Ovary (tissue), 7 donors: ENCODE measurements at regions not wholly inside any gene's neighbourhood (a gene's known extent, or its start where the extent isn't known, plus 50 kb on each side); places are given as distances from the start of the nearest gene placed in this dataset.

Source experiments
- DNase-seq, 5 donors: peaks; one replicate each; pipeline ENCODE4 v3.0.0-alpha.2; 2019 to 2020
- H3K27ac ChIP-seq, 2 donors: fragments of 200-600 bp; one replicate each; pipeline versions ENCODE4 v1.5.1 to v1.8.0; 2019 to 2022
- H3K27me3 ChIP-seq: fragments of 200-600 bp; one replicate; pipeline ENCODE4 v1.8.0; 2022
- H3K36me3 ChIP-seq: fragments of 200-600 bp; sonication (generic); one replicate; pipeline ENCODE4 v1.5.1; 2019
- H3K4me1 ChIP-seq: one replicate; pipeline ENCODE4 v1.8.1; 2013; ENCODE audit warnings: mild to moderate bottlenecking, moderate library complexity; ENCODE audit not compliant: insufficient read depth
- H3K4me3 ChIP-seq: fragments of 200-600 bp; sonication (generic); one replicate; pipeline ENCODE4 v1.5.1; 2017
- H3K9me3 ChIP-seq, 2 donors: fragments of 200-600 bp in 1 of 2; sonication (generic) in 1 of 2; one replicate each; pipeline versions ENCODE4 v1.5.1 to v1.8.1; 2013 to 2019; ENCODE audit warnings: mild to moderate bottlenecking in 1 of 2, moderate library complexity in 1 of 2
- EP300 ChIP-seq: sonication (generic); formaldehyde crosslinking; IDR thresholded peaks from one replicate; pipeline ENCODE4 v1.6.1; 2017; ENCODE audit warnings: antibody characterized with exemption
- POLR2A ChIP-seq: fragments of 450-650 bp; IDR thresholded peaks from one replicate; pipeline ENCODE4 v1.6.1; 2017; ENCODE audit warnings: antibody characterized with exemption, mild to moderate bottlenecking, moderate library complexity
- WGBS, 3 donors: extraction: QIAGEN DNeasy Blood & Tissue Kit in 1 of 3; methylation state at CpG; one replicate each; pipeline versions ENCODE4 v1.1.5 to v1.1.7; 2013 to 2017; 5-methylcytosine and 5-hydroxymethylcytosine counted together
- intact Hi-C, 4 donors: fragments of 100-400 bp; cut with DNase I; formaldehyde crosslinking; loops; one replicate each; pipeline versions ENCODE4 v1.11.0 to v1.15.1; 2022 to 2023
- TF ChIP-seq, protein P1 (sequence below), 3 donors: fragments of 450-650 bp in 2 of 3; fragments of 200-600 bp in 1 of 3; IDR thresholded peaks; one replicate each; pipeline versions ENCODE4 v1.5.1 to v1.8.0; 2016 to 2022; ENCODE audit warnings: antibody characterized with exemption in 3 of 3, mild to moderate bottlenecking in 1 of 3
- donor health status: DM: no; HTN: no; CAD: no; lungs with moderate emphysema.
- donor health status: DM: no; HTN: no; CAD: no.
- donor health status: Bipolar disorder and iron deficiency.
- donor health status: DM: no; HTN: no; CAD: no.
- donor health status: DM: yes; HTN: yes; CAD: no.

DNA sequence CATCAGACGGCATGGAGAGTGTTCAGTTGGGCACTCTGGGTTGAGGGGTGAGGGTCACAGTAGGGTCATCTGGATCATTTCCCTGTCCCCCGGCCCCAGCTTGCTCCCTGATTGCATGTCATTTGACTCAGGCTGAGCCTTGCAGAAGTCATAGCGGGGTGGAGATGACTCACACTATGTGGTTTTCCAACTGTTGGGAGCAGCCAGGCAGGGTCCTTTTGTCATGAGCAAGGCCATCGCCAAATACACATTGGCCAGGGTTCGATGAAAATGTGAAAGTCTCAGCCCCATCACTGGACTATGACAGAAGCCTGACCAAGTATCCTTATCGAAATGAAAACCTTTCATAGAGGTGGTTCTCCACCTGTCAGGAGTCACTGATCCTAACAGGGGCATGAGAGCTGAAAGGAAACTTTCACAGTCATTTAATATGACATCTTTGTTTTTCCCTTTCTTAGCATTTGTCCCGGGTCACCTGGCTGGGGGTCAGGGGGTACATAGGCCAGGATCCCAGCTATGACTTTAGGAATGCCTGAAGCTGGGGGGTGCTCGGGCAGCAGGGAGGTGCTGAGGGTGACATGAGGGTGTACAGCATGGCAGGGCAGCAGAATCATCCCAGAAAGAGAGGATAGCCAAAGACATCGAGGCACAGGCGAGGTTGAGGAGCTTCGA, 70.2 kb upstream of the CD93 start:
- no peaks in the 10 kb centered on the region for H3K9me3 ChIP-seq
- intact Hi-C loops, result no loop called here
- no peak overlapping the region for H3K27ac ChIP-seq
- no peak overlapping the region for H3K4me3 ChIP-seq
- no peak for DNase-seq
- TF ChIP-seq, protein P1, sequence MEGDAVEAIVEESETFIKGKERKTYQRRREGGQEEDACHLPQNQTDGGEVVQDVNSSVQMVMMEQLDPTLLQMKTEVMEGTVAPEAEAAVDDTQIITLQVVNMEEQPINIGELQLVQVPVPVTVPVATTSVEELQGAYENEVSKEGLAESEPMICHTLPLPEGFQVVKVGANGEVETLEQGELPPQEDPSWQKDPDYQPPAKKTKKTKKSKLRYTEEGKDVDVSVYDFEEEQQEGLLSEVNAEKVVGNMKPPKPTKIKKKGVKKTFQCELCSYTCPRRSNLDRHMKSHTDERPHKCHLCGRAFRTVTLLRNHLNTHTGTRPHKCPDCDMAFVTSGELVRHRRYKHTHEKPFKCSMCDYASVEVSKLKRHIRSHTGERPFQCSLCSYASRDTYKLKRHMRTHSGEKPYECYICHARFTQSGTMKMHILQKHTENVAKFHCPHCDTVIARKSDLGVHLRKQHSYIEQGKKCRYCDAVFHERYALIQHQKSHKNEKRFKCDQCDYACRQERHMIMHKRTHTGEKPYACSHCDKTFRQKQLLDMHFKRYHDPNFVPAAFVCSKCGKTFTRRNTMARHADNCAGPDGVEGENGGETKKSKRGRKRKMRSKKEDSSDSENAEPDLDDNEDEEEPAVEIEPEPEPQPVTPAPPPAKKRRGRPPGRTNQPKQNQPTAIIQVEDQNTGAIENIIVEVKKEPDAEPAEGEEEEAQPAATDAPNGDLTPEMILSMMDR (IDR thresholded peaks at IDR 0.05), result no peak
- TF ChIP-seq POLR2A (no peak), EP300 (no peak)
- H3K27me3 ChIP-seq, result no peaks in the 10 kb centered on the region
- 80 to 89% (median 85%) methylated on average over 11 of the region's 11 CpGs for WGBS, 3 donors
- H3K4me1 ChIP-seq, result peaks cover 11% of the 10 kb centered on the region
- no peaks in the 10 kb centered on the region for H3K36me3 ChIP-seq

DNA sequence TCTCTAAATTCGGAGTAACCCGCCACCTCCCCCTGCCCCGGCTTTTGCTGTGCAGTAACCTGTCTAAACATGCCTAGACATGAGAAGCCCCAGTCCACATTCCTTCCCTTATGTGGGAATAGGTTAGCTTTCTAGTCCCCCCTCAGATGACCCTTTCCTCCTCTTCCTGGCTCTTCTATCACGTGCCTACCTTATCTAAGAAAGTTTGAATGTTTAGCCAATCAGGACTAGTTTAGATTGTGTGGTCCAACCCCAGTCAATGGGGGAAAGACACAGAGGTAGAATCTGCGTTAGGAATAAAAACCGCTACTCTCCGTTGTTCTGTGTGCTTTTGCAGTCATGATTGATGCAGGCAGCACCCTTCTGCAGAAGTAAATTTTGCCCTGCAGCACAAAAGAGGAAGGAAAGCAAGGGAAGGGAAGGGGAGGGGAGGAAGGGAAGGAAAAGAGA, 69.0 kb upstream of the CD93 start:
- intact Hi-C loops, result no loop called here
- H3K9me3 ChIP-seq, result no peaks in the 10 kb centered on the region
- no peak overlapping the region for H3K4me3 ChIP-seq
- DNase-seq, result no peak
- H3K27me3 ChIP-seq, result no peaks in the 10 kb centered on the region
- no peaks in the 10 kb centered on the region for H3K36me3 ChIP-seq
- peaks cover 11% of the 10 kb centered on the region for H3K4me1 ChIP-seq
- TF ChIP-seq POLR2A (no peak), EP300 (no peak)
- TF ChIP-seq, protein P1 (IDR thresholded peaks at IDR 0.05), result no peak
- WGBS, 3 donors, result 40 to 57% (median 44%) methylated on average over 7 of the region's 7 CpGs
- no peak overlapping the region for H3K27ac ChIP-seq

DNA sequence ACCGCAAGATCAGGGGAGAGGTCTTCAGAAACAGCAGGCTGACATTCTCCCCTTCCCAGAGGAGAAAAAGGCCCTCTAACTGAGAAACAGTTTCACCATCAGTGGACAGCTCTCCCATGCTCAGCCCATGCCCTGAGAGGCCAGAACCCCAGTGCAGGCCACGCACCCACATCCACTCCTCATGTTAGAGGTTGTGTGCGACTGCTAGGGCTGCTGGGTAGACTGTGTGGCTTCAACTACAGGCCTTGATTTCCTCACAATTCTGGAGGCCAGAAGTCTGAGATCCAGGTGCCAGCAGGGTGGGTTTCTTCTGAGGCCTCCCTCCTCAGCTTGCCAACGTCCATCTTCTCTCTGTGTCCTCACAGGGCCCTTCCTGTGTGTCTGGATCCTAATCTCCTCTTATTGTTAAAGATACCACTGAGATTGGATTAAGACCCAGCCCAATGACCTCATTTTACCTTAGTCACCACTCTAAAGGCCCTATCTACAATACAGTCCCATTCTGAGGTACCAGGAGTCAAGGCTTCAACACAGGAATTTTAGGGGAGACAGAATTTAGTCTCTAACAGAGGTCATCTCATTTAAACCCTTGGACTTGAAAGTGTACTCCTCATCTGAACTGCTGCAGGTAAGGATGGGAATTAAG, 67.7 kb upstream of the CD93 start:
- no peak for DNase-seq
- Histone ChIP-seq H3K9me3 (no peaks in the 10 kb centered on the region), H3K36me3 (no peaks in the 10 kb centered on the region), H3K4me3 (no peak overlapping the region), H3K4me1 (peaks cover 9% of the 10 kb centered on the region), H3K27ac (no peak overlapping the region), H3K27me3 (no peaks in the 10 kb centered on the region)
- intact Hi-C loops, result no loop called here
- WGBS, 3 donors, result 95 to 100% (median 99%) methylated on average over 4 of the region's 4 CpGs
- TF ChIP-seq POLR2A (no peak), EP300 (no peak)
- TF ChIP-seq, protein P1 (IDR thresholded peaks at IDR 0.05), result no peak

DNA sequence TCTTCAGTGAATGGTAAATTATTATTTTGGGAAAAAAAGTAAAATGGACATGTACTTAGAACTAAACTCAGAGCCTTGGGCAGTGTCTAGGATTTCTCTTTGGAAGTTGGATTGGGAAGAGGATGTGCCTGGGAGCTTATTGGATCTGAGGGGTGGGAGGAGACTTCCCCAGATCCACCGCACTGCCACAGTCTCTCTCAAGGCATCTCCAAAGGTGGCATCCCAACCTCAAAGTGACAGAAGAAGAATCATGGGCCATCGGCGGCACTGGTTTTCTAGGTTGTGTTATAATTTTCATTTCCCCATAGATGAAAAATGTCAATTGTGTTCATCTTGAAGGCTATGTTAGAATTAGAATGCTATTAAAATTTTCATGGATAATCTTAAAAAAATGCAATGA, 66.8 kb upstream of the CD93 start:
- Histone ChIP-seq H3K27ac (no peak overlapping the region), H3K36me3 (no peaks in the 10 kb centered on the region), H3K27me3 (no peaks in the 10 kb centered on the region), H3K4me3 (no peak overlapping the region), H3K4me1 (peaks cover 9% of the 10 kb centered on the region), H3K9me3 (no peaks in the 10 kb centered on the region)
- 91 to 96% (median 94%) methylated on average over 3 of the region's 3 CpGs for whole genome bisulfite sequencing, 3 donors
- no peak for DNase-seq
- TF ChIP-seq POLR2A (no peak), EP300 (no peak)
- TF ChIP-seq, protein P1 (IDR thresholded peaks at IDR 0.05), result no peak
- intact Hi-C loops, result no loop called here
